HG02798 (cell line): ENCODE measurements at regions not wholly inside any gene's neighbourhood (a gene's known extent, or its start where the extent isn't known, plus 50 kb on each side); places are given as distances from the start of the nearest gene placed in this dataset.
A peak's percentile ranks its signal among the peaks of the same experiment; 100 is the strongest.

Experiments used
- ATAC-seq: cut with Tn5 transposase; IDR thresholded peaks from one replicate; pipeline ENCODE4 v1.9.1; 2021; ENCODE audit warnings: mild to moderate bottlenecking; ENCODE audit not compliant: unreplicated experiment, poor library complexity

DNA sequence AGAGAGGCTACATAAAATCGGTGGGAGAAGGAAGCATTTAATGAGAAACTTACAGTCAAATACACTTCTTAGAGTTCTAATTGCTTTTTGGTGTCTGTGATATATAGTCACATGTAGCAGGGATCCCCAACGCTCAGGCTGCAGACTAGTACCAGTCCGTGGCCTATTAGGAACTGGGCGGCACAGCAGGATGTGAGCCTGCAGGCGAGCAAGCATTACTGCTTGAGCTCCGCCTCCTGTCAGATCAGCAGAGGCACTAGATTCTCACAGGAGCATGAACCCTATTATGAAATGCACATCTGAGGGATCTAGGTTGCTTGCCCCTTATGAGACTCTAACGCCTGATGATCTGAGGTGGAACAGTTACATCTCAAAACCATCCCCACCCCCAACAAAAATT is 158.5 kb downstream of the TANC2 start:
- ATAC-seq, result no peak

DNA sequence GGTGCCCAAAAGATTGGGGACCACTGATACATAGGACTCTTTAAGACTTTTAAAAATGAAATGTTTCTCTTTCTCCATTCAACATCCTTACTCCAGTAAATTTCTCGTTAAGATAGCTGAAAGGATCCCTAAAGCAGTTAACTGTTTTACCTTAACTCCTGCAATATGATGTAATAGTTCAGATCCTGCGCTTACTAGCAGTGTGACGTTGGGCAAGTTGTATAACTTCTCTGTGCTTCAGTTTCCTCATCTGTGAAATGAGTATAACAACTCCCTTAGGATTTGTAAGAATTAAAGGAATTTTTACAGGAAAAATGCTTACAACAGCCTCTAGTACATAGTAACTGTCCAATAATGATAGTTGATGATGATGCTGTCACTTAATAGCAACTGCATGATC is 158.9 kb downstream of the TANC2 start:
- no peak for ATAC-seq

DNA sequence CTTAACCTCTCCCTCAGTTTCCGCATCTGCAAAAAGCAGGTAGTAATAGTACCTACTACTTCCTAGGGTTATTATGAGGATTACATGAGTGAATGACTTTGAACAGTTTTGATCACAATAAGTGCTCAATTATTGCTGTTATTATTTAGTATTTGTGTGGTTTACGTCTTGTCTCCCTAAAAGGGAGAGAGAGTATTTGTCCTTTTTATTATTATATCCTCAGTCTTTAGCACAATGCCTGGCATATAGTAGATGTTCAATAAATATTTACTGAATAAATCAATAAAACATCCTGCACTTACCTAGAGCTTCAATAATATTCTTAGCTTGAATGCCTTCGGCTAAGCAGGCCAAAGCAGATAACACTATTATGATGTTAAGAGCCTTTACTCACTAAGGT is 160.0 kb downstream of the TANC2 start:
- no peak for ATAC-seq

DNA sequence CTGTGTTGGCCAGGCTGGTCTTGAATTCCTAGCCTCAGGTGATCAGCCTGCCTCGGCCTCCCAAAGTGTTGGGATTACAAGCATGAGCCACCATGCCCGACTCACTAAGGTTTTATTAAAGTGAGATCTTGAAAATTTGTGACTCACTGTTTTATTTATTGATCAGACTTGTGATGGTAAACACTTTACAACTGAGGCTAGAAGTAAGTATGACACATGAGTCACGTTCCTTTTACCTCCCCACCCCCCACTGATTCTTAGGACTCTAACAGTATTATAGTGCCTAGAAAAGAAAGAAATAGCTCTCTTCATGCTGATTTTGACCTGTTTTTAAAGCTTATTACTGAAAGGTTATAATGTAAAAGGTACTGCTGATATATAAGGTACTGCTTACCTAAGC is 160.6 kb downstream of the TANC2 start:
- ATAC-seq, result no peak

DNA sequence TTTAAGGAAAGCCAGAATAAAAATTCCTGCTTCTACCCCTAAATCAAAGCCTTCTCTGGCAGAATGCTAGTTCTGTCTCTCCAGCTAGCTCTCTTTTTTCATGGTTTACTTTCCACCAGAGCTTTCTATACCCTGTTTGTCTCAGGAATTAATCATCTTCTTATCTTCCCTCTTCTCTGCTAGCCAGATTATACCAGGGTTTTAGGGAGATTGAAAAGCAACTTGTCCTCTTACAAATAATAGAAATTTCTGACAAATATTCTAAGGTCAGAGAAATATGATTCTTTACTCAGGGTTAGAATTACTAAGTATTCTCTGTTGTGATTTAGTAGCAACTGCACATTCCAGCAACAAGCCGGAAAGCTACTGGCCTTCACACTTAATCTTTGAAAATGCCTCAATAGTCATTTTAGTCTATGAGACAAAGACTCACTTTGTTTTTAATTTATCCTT is 166.4 kb downstream of the TANC2 start:
- no peak for ATAC-seq

DNA sequence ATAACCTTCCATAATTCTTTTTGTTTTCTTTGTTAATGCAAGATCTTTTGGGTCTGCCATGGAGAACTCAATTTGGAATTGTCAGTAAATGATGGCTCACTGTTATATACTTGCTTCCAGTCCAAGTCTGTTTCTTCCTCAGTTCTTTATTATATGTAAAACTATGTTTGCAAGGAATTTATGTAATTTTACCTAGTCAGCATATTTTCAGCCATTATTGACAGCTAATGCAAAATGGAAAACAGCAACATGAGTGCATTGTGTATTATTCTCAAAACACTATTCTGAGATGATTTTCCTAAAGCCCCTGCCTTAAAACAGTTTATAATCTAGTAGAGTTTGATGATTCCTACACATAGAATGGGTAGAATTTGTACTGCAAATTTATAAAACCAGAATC is 167.5 kb downstream of the TANC2 start:
- ATAC-seq, result no peak

DNA sequence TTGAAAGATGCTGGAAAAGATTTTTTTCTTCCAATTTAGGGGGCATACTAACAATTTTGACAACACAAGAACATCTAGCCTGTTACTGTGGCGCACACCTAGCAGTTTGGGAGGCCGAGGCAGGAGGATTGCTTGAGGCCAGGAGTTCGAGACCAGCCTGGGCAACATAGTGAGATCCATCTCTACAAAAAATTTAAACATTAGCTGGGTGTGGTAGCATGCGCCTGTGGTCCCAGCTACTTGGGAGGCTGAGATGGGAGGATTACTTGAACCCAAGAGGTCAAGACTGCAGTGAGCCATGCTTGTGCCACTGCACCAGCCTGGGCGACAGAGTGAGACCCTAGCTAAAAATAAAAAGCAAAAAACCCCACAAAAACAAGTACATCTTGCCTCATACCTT is 168.8 kb downstream of the TANC2 start:
- no peak for ATAC-seq

DNA sequence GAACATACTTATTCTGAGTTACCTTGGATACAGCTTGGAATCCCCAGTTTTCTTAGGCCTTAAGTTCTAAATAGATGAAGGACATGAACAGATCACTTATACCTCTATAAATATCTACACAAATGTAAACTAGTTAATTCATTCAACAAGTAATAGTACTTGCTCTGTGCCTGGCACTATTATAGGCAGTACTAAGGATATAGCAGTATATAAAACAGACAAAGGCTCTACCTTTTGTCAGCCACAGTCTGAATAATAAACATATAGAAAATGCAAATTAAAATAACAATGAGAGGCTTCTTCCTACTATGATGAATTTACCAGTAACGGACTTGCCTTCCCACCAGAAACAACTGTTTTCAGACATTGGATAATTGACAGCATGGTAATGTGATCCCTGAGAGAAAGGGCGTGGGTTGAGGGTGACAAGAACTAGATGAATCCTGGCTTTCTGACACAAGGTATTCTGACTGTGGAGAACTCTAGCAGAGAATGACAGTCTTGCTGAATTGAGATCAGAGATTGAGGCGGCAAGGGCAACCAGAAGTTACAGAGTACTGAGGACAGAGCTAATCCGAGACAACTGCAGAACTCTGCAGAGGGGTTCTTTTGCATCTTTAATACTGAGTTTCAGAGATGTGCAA is 170.5 kb downstream of the TANC2 start:
- no peak for ATAC-seq

DNA sequence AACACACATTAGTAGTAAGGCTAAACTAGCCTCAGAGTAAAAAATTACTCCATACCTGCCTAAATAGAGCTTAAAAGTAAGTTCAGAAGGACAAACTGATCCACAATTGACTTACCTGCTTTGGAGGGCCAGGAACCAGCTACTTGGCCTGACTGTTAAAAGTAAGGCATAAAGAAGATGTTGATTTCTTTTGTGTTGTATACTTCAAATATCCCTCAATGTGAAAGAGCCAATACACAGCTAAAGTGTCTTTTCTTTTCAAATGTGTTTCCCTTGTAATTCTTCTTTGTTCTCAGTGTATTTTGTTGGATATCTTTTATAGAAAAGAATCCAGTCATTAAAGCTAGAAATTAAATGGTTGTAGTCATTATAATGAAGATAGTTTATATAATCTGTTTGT is 171.1 kb downstream of the TANC2 start:
- ATAC-seq, result no peak

DNA sequence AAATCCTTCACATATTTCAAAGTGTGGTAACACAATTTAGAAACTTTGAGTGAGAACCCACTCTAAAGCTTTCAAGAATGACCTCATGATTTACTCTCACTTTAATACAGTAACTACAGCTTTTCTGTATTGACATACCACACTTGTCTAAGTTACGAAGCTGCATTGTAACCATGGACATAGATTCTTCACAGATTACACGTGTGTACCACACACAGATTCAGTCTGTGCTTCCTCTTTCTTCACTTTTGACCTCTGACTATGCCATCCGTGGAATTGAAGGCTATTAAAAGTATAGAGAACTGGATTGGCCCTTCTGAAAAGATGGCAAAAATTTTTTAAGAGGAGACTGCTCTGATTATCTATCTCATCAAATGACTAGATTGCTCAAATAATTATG is 172.7 kb downstream of the TANC2 start:
- no peak for ATAC-seq

DNA sequence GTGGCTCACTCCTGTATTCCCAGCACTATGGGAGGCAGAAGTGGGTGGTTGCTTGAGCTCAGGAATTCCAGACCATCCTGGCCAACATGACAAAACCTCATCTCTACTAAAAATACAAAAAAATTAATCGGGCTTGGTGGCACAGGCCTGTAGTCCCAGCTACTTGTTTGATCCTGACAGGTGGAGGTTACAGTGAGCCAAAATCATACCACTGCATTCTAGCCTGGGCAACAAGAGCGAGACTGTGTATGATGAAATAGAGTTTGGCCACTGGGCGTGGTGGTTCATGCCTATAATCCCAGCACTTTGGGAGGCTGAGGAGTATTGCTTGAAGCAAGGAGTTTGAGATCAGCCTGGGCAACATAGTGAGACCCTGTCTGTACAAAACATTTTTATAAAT is 173.3 kb downstream of the TANC2 start:
- no peak for ATAC-seq

DNA sequence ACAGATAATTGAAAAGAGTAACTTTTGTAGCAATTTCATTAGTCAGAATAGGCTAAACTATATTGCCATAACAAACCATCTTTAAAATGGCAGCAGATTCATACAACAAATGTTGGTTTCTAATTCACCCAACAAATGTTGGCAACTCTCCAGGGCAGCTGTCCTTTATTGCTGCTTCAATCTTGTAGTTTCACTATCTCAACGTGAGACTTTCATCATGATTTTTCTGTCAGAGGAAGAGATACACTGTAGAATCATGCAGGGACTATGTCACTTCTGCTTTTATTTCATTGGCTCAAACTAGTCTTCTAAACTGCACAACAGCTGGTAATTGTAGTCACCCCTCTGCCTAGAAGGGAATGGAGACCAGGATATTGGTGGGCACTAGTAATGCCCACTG is 174.2 kb downstream of the TANC2 start:
- ATAC-seq, result peak; percentile 53

DNA sequence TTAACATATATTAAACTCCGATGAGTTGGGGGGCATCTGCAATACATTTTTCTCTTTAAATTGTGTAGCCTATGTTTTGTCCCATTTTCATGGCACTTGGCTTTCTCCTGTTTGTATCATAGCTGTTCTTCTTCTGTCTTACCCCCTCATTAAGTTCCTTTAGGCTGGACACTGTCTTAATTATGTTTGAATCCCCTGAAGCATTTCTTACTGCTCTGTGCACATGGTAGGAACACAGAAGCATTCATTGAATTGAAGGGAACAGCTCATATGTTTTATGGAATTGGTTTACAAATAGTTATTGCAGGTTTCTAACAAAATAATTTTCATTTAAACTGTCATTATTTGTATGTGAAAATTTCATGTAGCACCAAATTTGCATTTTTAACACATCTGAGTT is 176.8 kb downstream of the TANC2 start:
- no peak for ATAC-seq

DNA sequence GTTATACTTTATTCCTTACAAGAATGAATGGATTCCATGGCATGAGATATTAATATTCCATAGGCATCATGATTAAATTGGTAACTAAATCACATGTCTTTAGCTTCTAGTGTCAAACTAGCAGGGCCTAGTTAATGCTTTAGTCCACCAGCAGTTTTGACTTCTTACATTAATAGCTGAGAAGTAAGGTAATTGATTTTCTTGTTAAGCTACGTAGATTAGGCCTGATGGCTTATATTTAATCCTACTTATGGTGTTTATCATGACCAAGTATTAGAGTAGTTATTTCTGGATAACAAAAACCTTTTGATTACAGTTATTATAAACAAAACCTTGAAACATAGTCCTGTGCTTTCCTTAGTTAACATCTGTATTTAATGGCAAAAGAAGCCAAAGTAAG is 184.5 kb downstream of the TANC2 start:
- ATAC-seq, result no peak

DNA sequence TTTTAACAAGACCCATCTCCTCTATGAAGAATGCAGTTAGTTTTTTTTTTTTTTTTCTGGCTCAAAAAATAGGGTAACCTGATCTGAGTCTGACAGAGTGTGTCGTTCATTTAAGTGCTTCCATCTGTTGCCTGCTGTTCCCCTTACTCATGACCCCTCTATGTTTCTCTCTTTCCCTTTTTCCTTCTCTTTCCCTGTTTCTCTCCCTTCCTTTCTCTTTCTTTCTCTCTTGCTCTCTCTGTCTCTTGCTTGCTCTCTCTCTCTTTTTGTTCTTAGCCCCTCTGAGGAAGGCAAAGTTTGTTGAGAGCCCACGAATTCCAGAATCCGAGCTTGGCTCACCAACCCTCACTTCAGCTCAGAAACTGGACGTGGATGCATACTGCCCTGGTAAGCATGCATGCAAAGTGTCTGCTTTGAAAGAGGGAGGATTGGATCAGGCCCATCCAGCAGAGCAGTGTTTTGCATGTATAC is 185.0 kb downstream of the TANC2 start:
- ATAC-seq, result no peak

DNA sequence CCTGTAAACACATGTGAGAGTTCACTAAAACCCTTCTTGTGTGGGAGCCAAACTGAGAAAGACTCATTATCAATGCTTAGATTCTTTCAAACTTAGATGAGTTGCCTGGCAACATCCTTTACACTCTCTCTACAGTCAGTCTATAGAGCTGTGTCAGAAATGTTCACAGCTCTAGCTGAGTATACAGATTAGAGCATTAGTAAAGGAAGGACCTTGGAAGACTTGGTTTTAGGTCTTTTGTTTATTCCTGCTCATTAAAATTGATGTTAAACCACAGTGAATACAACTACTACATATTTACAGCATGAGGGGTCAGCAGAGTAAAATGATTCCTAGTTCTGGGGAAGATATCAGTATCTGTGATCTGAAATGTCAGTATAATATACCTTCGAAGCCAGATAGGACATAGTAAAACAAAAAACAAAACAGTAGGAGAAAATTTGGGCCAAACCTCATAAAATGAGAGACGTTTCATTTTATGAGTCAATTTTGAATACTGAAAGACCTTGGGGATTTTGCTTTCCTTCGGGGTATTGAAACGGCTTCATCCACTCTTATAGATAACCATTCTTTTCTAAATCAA is 186.0 kb downstream of the TANC2 start:
- ATAC-seq, result no peak

DNA sequence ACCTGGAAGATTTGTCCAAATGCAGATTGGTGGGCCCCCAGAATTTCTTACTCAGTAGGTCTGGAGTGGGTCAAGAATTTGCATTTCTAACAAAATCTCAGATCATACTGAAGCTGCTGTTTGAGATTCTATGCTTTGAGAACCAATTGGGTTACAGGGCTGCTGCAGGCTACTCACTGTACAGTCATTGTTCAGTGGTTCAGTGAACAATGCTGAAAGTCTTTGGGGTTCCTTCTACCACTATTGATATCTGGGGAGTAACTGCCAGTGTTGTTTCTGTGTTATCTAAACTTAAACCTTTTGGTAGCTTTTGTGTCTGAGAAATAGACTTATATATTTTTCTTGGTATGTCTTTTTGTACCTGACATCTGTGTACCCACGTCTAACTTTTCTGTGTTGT is 187.5 kb downstream of the TANC2 start:
- ATAC-seq, result no peak

DNA sequence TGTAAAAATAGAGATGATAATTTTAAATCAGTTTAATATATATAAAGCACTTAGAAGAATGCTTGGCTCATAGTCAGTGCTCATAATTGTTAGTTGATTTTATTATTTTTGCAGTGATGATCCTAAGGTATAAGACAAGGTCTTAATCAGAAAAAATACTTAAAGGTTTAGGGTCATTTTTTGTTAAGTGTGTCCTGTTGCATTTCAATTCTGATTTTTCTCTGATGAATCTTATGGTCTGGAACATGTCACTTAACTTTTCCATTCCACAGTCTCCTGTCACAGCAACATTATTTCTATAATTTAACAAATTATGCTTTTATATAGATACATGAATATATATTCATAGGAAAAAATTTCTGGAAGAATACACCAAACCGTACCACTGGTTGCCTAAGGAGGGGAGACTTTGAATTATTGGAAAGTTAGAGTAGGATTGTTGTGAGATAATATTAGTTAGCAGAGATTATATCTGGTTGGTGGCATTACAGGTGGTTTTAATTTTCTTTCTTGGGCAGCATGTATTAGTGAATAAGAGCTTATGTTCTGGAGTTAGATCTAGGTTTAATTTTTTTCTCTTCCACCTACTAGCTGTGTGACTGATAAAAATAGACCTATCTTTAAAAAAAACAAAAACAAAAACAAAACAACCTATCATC is 188.7 kb downstream of the TANC2 start:
- no peak for ATAC-seq

DNA sequence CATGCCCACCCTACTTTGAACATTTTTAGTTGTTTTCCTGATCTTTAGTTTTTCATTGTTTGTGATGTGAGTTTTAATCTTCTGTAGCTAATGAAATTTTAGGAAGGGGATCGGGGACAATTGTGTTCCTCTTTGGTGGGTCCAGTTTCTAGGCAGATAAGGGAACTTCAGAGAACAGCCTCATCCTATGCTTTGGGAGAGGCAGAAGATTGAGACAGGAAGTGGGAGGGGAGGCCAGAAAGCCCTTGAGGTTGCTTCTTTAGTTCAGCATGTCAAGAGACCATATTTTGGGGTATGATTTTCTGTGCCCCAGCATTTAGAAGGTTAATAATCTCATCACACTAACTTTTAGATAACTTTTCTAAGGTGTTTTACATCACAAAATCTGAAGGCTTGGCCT is 191.0 kb downstream of the TANC2 start:
- ATAC-seq, result no peak

DNA sequence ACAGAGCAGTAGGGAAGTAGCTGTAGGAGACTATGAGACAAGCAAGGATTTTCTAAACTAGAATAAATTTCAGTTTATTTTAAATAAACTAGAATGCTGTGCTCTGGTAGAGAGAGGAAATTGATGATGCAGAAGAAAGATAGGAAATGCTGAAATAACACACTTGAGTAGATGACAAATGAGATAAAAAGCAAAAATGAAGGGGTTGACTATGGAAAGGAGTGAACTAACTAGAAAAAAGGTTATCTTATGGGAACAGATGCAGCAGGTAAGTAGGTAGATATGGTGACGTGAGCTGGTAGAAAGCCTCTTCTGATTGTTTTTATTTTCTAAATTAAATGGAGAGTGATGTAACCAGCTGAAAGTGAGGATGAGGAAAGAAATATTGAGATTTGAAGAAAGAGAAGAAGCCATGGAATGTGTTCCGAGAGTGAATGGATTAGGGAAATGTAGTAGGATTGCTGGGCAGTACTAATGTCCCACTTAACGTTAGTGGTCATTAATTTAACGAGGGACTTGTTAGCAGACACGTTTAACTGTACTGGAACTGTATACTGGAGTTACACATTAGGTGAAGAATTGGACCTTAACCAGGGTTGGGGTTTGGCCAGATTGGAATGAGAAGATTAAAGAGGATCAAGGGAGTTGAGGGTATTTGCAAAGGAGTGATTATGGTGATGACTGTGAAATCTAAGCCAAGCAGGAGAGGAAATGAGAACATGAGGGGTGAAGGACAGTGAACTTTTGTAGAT is 196.5 kb downstream of the TANC2 start:
- no peak for ATAC-seq

DNA sequence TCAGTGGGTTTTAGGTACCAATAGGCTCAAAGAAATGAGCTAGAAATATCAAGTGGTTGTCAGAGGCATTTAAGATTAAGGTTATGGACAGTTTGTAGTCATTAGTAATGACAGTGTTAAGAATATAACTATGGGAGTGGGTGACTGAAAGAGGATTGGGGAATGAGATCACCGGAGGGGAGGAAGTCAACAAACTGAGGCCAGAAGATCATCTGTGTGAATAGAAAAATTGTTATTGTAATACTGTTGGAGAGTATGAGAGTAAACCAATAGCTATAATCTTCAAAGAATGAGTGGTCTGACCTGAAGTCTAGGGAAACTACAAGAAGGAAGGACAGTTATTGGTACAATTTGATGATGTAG is 197.1 kb downstream of the TANC2 start:
- no peak for ATAC-seq
